HepG2 (cell line): ENCODE measurements at regions not wholly inside any gene's neighbourhood (a gene's known extent, or its start where the extent isn't known, plus 50 kb on each side); places are given as distances from the start of the nearest gene placed in this dataset.

Experiments
- ATAC-seq: fragments of 200-7000 bp; cut with Tn5 transposase; 3 replicates; pipeline ENCODE4 v1.9.1; 2020; ENCODE audit warnings: mild to moderate bottlenecking, moderate library complexity
- BruUV-seq: library from RNA; stranded (reverse); fragments of 400-500 nt; replicated peaks from 2 replicates; lab custom pipeline; 2021; lab: Mats Ljungman, UMichigan
- CTCF ChIA-PET: fragments of 300-600 bp; formaldehyde crosslinking; extraction: SDS; loops from one replicate; lab custom pipeline; 2021; ENCODE audit warnings: low total read pairs, inconsistent platforms, low intra/inter-chr PET ratio; lab: Yijun Ruan, JAX
- POLR2A ChIA-PET: fragments of 350-600 bp; sonication (Branson Sonifier 250); formaldehyde crosslinking; loops from one replicate; lab custom pipeline; 2020; ENCODE audit warnings: antibody characterized with exemption, inconsistent platforms; lab: Yijun Ruan, JAX
- DNase-seq: peaks from one replicate; pipeline ENCODE4 v3.0.0-alpha.2; 2015; ENCODE audit warnings: low spot score
- FAIRE-seq: peaks from 3 replicates; lab custom pipeline; 2011; peaks lifted over from hg19 to GRCh38; lab: Jason Lieb, UNC
- H2AFZ ChIP-seq: one replicate; pipeline ENCODE4 v1.6.1; 2011; ENCODE audit warnings: low read length, inconsistent platforms
- H3K27ac ChIP-seq: fragments of 300-600 bp; 3 replicates; pipeline ENCODE4 v1.8.0; 2011; ENCODE audit warnings: mixed run types, mild to moderate bottlenecking, mixed read lengths, low read length, inconsistent platforms; ENCODE audit not compliant: insufficient read depth; ENCODE audit errors: extremely low read length
- H3K27me3 ChIP-seq, 2 experiments: fragments of 200-600 bp in 1 of 2; 2 replicates in 1 of 2; 3 replicates in 1 of 2; pipeline versions ENCODE4 v1.6.0 to v1.8.0; 2011; ENCODE audit warnings: low read length in 2 of 2, mild to moderate bottlenecking in 2 of 2, moderate library complexity in 2 of 2, inconsistent platforms in 1 of 2; ENCODE audit not compliant: insufficient read depth in 2 of 2, control insufficient read depth in 1 of 2
- H3K36me3 ChIP-seq, 2 experiments: fragments of 200-600 bp in 1 of 2; replicated peaks in 1 of 2; 2 replicates in 1 of 2; 3 replicates in 1 of 2; pipeline versions ENCODE4 v1.5.1 to v1.8.0; 2011; ENCODE audit warnings: low read length in 2 of 2, inconsistent platforms in 1 of 2; ENCODE audit not compliant: insufficient read depth in 2 of 2, control insufficient read depth in 1 of 2
- H3K4me1 ChIP-seq: 2 replicates; pipeline ENCODE4 v1.5.1; 2012; ENCODE audit warnings: low read length, inconsistent platforms; ENCODE audit not compliant: insufficient read depth
- H3K4me2 ChIP-seq: 2 replicates; pipeline ENCODE4 v1.6.0; 2011; ENCODE audit warnings: low read depth, low read length, inconsistent platforms
- H3K4me3 ChIP-seq, 3 experiments: fragments of 200-600 bp in 1 of 3; sonication (generic), shearing (Covaris generic) in 1 of 3; replicated peaks in 1 of 3; 2 replicates each; pipeline ENCODE4 v1.5.1; 2011 to 2016; ENCODE audit warnings: low read length in 3 of 3, inconsistent platforms in 2 of 3, low read depth in 2 of 3, mild to moderate bottlenecking in 2 of 3, control low read depth in 1 of 3, mixed read lengths in 1 of 3; ENCODE audit not compliant: insufficient read depth in 1 of 3
- H3K79me2 ChIP-seq: one replicate; pipeline ENCODE4 v1.6.1; 2011; ENCODE audit warnings: low read length, inconsistent platforms; ENCODE audit not compliant: insufficient read depth
- H3K9ac ChIP-seq: 2 replicates; pipeline ENCODE4 v1.6.0; 2011; ENCODE audit warnings: mild to moderate bottlenecking, low read depth, low read length, inconsistent platforms; ENCODE audit not compliant: insufficient read depth
- H3K9me3 ChIP-seq: 2 replicates; pipeline ENCODE4 v1.5.1; 2012; ENCODE audit warnings: mild to moderate bottlenecking, low read length
- H4K20me1 ChIP-seq: 2 replicates; pipeline ENCODE4 v1.6.0; 2011; ENCODE audit warnings: inconsistent platforms, mild to moderate bottlenecking, low read length, moderate library complexity; ENCODE audit not compliant: insufficient read depth
- HDAC2 ChIP-seq: sonication (generic); formaldehyde crosslinking; IDR thresholded peaks from 2 replicates; pipeline ENCODE4 v1.4.0; 2020; ENCODE audit warnings: missing genetic modification reagents
- ZNF790 ChIP-seq: sonication (generic); formaldehyde crosslinking; IDR thresholded peaks from 2 replicates; pipeline ENCODE4 v1.8.0; 2022; ENCODE audit warnings: missing genetic modification reagents, mild to moderate bottlenecking, borderline replicate concordance
- ZNF878 ChIP-seq: sonication (generic); formaldehyde crosslinking; IDR thresholded peaks from 2 replicates; pipeline ENCODE4 v1.8.1; 2023; ENCODE audit warnings: mild to moderate bottlenecking, missing genetic modification reagents, moderate library complexity
- in situ Hi-C: cut with HindIII; loops from 2 replicates; pipeline ENCODE4 v1.10.0; 2017; ENCODE audit warnings: low pct_unique_long_range_greater_than_20kb; ENCODE audit not compliant: extremely low pct_ligation_motif_present
- intact Hi-C: fragments of 100-400 bp; cut with micrococcal nuclease; formaldehyde crosslinking; loops from one replicate; pipeline ENCODE4 v1.10.0; 2022; ENCODE audit not compliant: unreplicated experiment
- TF ChIP-seq, protein P1 (sequence below): IDR thresholded peaks from 2 replicates; pipeline ENCODE4 v1.6.1; 2016; ENCODE audit warnings: low read depth, control low read depth
- TF ChIP-seq, protein P2 (sequence below): sonication (generic); formaldehyde crosslinking; IDR thresholded peaks from 2 replicates; pipeline ENCODE4 v1.5.0; 2020; ENCODE audit warnings: missing genetic modification reagents
- TF ChIP-seq, protein P3 (sequence below): sonication (generic); formaldehyde crosslinking; conservative IDR thresholded peaks from 2 replicates; pipeline ENCODE4 v1.8.0; 2022; ENCODE audit warnings: mild to moderate bottlenecking, moderate library complexity, missing genetic modification reagents

DNA sequence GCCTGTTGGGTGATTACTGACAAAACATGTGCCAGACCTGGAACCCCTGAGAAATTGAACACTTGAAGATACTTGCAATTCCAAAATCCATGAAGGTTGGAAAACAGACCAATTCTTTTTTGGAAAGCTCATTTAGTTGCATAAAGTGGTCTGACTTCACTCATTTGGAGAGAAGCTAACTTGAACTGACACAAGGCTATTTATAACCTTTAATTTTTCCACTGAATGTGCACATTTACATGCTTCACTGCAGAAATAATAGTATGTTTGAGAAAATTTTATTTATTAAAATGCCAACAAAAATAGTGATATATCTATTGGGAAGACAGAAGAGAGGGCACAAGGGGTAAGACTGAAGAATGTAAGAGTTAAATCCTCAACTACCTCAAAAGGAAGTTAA is 92.1 kb downstream of the MOBP start:
- Histone ChIP-seq H3K4me1 (no peaks in the 10 kb centered on the region), H3K9me3 (no peaks in the 10 kb centered on the region), H3K36me3 (no peaks in the 10 kb centered on the region), H3K27me3 (no peaks in the 10 kb centered on the region), H3K4me3 (no peak overlapping the region), H2AFZ (no peak overlapping the region), H3K4me2 (no peak overlapping the region), H3K79me2 (no peaks in the 10 kb centered on the region), H3K27ac (no peak overlapping the region), H3K9ac (no peak overlapping the region), H4K20me1 (no peaks in the 10 kb centered on the region; the same call in 1 of the 2 replicates)
- in situ Hi-C loops (no loop called here), intact Hi-C loops (no loop called here)
- ATAC-seq (no peak), DNase-seq (no peak), FAIRE-seq (no peak)
- no TSS peak for BruUV-seq
- ChIA-PET POLR2A (no interaction called here), CTCF (no interaction called here)
- TF ChIP-seq, protein P1, sequence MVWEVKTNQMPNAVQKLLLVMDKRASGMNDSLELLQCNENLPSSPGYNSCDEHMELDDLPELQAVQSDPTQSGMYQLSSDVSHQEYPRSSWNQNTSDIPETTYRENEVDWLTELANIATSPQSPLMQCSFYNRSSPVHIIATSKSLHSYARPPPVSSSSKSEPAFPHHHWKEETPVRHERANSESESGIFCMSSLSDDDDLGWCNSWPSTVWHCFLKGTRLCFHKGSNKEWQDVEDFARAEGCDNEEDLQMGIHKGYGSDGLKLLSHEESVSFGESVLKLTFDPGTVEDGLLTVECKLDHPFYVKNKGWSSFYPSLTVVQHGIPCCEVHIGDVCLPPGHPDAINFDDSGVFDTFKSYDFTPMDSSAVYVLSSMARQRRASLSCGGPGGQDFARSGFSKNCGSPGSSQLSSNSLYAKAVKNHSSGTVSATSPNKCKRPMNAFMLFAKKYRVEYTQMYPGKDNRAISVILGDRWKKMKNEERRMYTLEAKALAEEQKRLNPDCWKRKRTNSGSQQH (CRISPR knock-in tag): no peak
- TF ChIP-seq, protein P2, sequence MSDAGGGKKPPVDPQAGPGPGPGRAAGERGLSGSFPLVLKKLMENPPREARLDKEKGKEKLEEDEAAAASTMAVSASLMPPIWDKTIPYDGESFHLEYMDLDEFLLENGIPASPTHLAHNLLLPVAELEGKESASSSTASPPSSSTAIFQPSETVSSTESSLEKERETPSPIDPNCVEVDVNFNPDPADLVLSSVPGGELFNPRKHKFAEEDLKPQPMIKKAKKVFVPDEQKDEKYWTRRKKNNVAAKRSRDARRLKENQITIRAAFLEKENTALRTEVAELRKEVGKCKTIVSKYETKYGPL (CRISPR knock-in tag): no peak
- TF ChIP-seq, protein P3, sequence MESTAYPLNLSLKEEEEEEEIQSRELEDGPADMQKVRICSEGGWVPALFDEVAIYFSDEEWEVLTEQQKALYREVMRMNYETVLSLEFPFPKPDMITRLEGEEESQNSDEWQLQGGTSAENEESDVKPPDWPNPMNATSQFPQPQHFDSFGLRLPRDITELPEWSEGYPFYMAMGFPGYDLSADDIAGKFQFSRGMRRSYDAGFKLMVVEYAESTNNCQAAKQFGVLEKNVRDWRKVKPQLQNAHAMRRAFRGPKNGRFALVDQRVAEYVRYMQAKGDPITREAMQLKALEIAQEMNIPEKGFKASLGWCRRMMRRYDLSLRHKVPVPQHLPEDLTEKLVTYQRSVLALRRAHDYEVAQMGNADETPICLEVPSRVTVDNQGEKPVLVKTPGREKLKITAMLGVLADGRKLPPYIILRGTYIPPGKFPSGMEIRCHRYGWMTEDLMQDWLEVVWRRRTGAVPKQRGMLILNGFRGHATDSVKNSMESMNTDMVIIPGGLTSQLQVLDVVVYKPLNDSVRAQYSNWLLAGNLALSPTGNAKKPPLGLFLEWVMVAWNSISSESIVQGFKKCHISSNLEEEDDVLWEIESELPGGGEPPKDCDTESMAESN (CRISPR knock-in tag): no peak

DNA sequence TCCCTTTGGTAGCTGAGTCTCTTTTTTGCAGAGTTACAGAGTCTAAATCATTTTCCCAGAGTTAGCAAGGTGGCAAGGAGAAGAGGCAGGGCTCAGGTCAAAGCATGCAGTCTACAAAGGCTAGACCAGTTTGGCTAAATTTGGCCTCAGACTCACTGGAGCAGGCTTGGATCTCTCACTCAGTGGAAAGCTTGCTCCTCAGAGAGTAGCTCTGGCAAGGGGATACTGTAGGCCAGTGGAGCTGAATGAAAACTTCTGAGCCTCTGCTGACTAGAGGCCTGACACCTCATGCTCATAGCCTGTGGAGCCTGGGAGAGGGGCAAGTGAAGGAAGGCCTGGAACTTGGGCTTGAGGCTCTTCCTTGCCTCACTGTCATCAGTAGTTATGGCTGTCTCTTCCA is 101.0 kb downstream of the MOBP start:
- CTCF ChIA-PET: no interaction called here
- POLR2A ChIA-PET: no interaction called here

More for the DNA sequence above, 101.0 kb downstream of the MOBP start:
- no peak overlapping the region for H3K4me2 ChIP-seq
- H2AFZ ChIP-seq: no peak overlapping the region
- no peaks in the 10 kb centered on the region; the same call in 1 of the 2 replicates for H4K20me1 ChIP-seq
- H3K9ac ChIP-seq: no peak overlapping the region
- no peak for TF ChIP-seq ZNF878 (CRISPR knock-in tag)
- no peak for TF ChIP-seq ZNF790 (CRISPR knock-in tag)
- no peak for TF ChIP-seq HDAC2 (CRISPR knock-in tag)
- in situ Hi-C loops: no loop called here
- DNase-seq (no peak), ATAC-seq (no peak), FAIRE-seq (no peak)
- H3K36me3 ChIP-seq: no peaks in the 10 kb centered on the region
- H3K4me1 ChIP-seq: no peaks in the 10 kb centered on the region
- no peak overlapping the region for H3K27ac ChIP-seq
- no TSS peak for BruUV-seq
- peaks cover 1 to 11% of the 10 kb centered on the region in 2 experiments; a peak in 3 of 5 replicates for H3K27me3 ChIP-seq
- H3K79me2 ChIP-seq: no peaks in the 10 kb centered on the region
- no peaks in the 10 kb centered on the region for H3K9me3 ChIP-seq
- H3K4me3 ChIP-seq: no peak overlapping the region
- intact Hi-C loops: no loop called here
